ENCODE measurements at regions not wholly inside any gene's neighbourhood (a gene's known extent, or its start where the extent isn't known, plus 50 kb on each side); places are given as distances from the start of the nearest gene placed in this dataset.

GRCh38 chr13:89270736-89271135 is 1599.6 kb downstream of the SLITRK5 start:
- Histone ChIP-seq H3K27me3 (ENCODE audit: control insufficient read depth in 4 of 4, insufficient read depth in 4 of 4, low read length in 3 of 4) (no peaks in the 10 kb centered on the region), H3K4me3 (ENCODE audit: low read depth in 1 of 3, low read length in 3 of 3) (no peak overlapping the region), H3K36me3 (ENCODE audit: control insufficient read depth in 4 of 4, insufficient read depth in 3 of 4, low read depth in 1 of 4, low read length in 3 of 4) (no peaks in the 10 kb centered on the region), H3K4me1 (ENCODE audit: control insufficient read depth in 4 of 4, insufficient read depth in 4 of 4, low read length in 3 of 4) (no peaks in the 10 kb centered on the region), H3K9me3 (ENCODE audit: control insufficient read depth in 4 of 4, low read length in 3 of 4) (no peaks in the 10 kb centered on the region), H3K27ac (ENCODE audit: low read depth in 1 of 2, low read length in 2 of 2) (no peak overlapping the region), H3K9ac (ENCODE audit: low read depth in 1 of 2, low read length in 2 of 2) (no peak overlapping the region)
- 55% methylated on average over 3 of the region's 3 CpGs for WGBS
- TF ChIP-seq ZBTB33 (IDR thresholded peaks at IDR 0.05) (no peak), EGR1 (IDR thresholded peaks at IDR 0.05; ENCODE audit: low read depth in 2 of 2) (no peak), SP1 (IDR thresholded peaks at IDR 0.05) (no peak), FOXA2 (IDR thresholded peaks at IDR 0.05) (no peak)
- no peak for DNase-seq (ENCODE audit: low spot score)

- Histone ChIP-seq H3K4me3 (ENCODE audit: low read depth in 1 of 3, low read length in 3 of 3) (no peak overlapping the region), H3K27ac (ENCODE audit: low read depth in 1 of 2, low read length in 2 of 2) (no peak overlapping the region), H3K4me1 (ENCODE audit: control insufficient read depth in 4 of 4, insufficient read depth in 4 of 4, low read length in 3 of 4) (no peaks in the 10 kb centered on the region), H3K27me3 (ENCODE audit: control insufficient read depth in 4 of 4, insufficient read depth in 4 of 4, low read length in 3 of 4) (no peaks in the 10 kb centered on the region), H3K9me3 (ENCODE audit: control insufficient read depth in 4 of 4, low read length in 3 of 4) (no peaks in the 10 kb centered on the region), H3K9ac (ENCODE audit: low read depth in 1 of 2, low read length in 2 of 2) (no peak overlapping the region), H3K36me3 (ENCODE audit: control insufficient read depth in 4 of 4, insufficient read depth in 3 of 4, low read depth in 1 of 4, low read length in 3 of 4) (no peaks in the 10 kb centered on the region)
- TF ChIP-seq EGR1 (IDR thresholded peaks at IDR 0.05; ENCODE audit: low read depth in 2 of 2) (no peak), TAF1 (conservative IDR thresholded peaks at IDR 0.05) (no peak), HNF4G (IDR thresholded peaks at IDR 0.05) (no peak), RXRA (IDR thresholded peaks at IDR 0.05) (no peak), SP1 (IDR thresholded peaks at IDR 0.05) (no peak), JUND (IDR thresholded peaks at IDR 0.05) (no peak)
- TF ChIP-seq, protein P1, sequence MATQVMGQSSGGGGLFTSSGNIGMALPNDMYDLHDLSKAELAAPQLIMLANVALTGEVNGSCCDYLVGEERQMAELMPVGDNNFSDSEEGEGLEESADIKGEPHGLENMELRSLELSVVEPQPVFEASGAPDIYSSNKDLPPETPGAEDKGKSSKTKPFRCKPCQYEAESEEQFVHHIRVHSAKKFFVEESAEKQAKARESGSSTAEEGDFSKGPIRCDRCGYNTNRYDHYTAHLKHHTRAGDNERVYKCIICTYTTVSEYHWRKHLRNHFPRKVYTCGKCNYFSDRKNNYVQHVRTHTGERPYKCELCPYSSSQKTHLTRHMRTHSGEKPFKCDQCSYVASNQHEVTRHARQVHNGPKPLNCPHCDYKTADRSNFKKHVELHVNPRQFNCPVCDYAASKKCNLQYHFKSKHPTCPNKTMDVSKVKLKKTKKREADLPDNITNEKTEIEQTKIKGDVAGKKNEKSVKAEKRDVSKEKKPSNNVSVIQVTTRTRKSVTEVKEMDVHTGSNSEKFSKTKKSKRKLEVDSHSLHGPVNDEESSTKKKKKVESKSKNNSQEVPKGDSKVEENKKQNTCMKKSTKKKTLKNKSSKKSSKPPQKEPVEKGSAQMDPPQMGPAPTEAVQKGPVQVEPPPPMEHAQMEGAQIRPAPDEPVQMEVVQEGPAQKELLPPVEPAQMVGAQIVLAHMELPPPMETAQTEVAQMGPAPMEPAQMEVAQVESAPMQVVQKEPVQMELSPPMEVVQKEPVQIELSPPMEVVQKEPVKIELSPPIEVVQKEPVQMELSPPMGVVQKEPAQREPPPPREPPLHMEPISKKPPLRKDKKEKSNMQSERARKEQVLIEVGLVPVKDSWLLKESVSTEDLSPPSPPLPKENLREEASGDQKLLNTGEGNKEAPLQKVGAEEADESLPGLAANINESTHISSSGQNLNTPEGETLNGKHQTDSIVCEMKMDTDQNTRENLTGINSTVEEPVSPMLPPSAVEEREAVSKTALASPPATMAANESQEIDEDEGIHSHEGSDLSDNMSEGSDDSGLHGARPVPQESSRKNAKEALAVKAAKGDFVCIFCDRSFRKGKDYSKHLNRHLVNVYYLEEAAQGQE (IDR thresholded peaks at IDR 0.05) = no peak
- WGBS = 76% methylated on average over 5 of the region's 5 CpGs
- no peak for DNase-seq (ENCODE audit: low spot score)
Observed at GRCh38 chr13:89279374-89279773, 1608.2 kb downstream of the SLITRK5 start.

DNA sequence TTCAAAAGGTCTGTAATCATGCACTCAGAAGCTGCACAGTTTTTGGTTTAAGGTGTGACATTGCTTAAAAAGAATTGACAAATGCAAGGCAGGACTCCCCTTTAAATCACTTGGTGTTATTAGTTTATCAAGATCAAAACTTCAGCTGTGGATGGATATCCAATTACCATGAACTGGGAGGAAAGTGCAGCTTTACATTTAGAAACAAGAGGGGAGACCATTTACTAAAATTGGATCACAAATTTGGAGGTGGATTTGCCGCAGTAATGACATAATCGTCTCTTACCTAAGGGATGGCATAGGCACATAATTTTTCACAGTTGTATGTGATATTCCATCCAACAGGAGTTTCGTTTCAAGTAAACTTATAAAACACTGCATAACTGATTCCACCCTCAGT is 1610.2 kb downstream of the SLITRK5 start:
- 88% methylated on average over 3 of the region's 3 CpGs for WGBS
- no peaks in the 10 kb centered on the region for H3K36me3 ChIP-seq (ENCODE audit: control insufficient read depth in 4 of 4, insufficient read depth in 3 of 4, low read depth in 1 of 4, low read length in 3 of 4)
- TF ChIP-seq ZBTB33 (IDR thresholded peaks at IDR 0.05) (no peak), TAF1 (conservative IDR thresholded peaks at IDR 0.05) (no peak), RXRA (IDR thresholded peaks at IDR 0.05) (no peak), RAD21 (IDR thresholded peaks at IDR 0.05) (no peak), CTCF (IDR thresholded peaks at IDR 0.05; ENCODE audit: low read depth, low read length, missing input control) (no peak), YY1 (IDR thresholded peaks at IDR 0.05) (no peak), EGR1 (IDR thresholded peaks at IDR 0.05; ENCODE audit: low read depth in 2 of 2) (no peak), SP1 (IDR thresholded peaks at IDR 0.05) (no peak), JUND (IDR thresholded peaks at IDR 0.05) (no peak), HNF4A (conservative IDR thresholded peaks at IDR 0.05) (no peak), FOXA1 (IDR thresholded peaks at IDR 0.05) (no peak)
- TF ChIP-seq, protein P1 (IDR thresholded peaks at IDR 0.05) = no peak

More for the DNA sequence above, 1610.2 kb downstream of the SLITRK5 start:
- H3K27me3 ChIP-seq (ENCODE audit: control insufficient read depth in 4 of 4, insufficient read depth in 4 of 4, low read length in 3 of 4) = no peaks in the 10 kb centered on the region
- no peak overlapping the region for H3K9ac ChIP-seq (ENCODE audit: low read depth in 1 of 2, low read length in 2 of 2)
- H3K9me3 ChIP-seq (ENCODE audit: control insufficient read depth in 4 of 4, low read length in 3 of 4) = no peaks in the 10 kb centered on the region
- DNase-seq (ENCODE audit: low spot score) = no peak
- H3K4me1 ChIP-seq (ENCODE audit: control insufficient read depth in 4 of 4, insufficient read depth in 4 of 4, low read length in 3 of 4) = no peaks in the 10 kb centered on the region
- no peak overlapping the region for H3K4me3 ChIP-seq (ENCODE audit: low read depth in 1 of 3, low read length in 3 of 3)
- no peak overlapping the region for H3K27ac ChIP-seq (ENCODE audit: low read depth in 1 of 2, low read length in 2 of 2)

Measured in liver (tissue), 8 donors.